ENCODE measurements at regions not wholly inside any gene's neighbourhood (a gene's known extent, or its start where the extent isn't known, plus 50 kb on each side); places are given as distances from the start of the nearest gene placed in this dataset.

DNA sequence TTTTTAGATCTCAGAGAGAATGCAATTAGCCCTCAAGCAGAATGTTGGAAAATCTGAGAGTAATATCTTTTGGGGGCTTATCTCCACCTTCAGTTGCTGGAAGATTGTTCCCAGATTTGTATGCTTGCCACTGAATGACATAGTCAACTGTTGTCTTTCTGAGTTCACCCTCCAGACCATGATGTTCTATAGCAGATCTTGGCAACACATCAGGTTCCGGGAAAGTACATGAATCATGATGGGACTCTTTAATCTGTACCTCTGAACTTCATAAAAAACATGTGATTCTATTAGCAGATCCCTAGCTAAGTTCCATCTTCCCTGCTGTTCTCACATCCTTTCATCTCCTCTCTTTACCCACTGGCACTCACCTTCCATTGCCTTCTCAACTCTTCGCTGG is 68.9 kb downstream of the PLCE1 start:
- H3K4me1 ChIP-seq, result peaks cover 0 to 13% (median 0%) of the 10 kb centered on the region in 12 donors

DNA sequence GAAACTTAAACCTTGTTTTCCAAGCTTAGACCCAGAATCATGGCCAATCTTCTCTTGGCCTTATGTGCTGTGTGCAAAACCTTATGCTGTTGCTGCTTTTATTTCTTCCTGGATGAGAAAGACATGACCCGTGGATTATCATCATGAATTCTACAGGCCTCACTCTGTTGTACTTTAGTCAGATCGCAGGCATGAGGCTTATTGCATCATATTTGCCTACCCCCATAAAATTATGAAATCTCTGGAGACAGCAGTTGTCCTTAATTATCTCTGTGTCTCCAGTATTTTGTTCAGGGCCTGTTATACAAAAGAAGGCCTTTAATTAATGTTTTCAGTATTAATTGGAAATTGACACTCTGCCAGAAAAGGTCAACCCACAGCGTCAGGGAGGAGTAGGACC is 71.6 kb downstream of the PLCE1 start:
- no peak overlapping the region for H3K27ac ChIP-seq
- H3K4me3 ChIP-seq, result no peak overlapping the region
- H3K9me3 ChIP-seq, result no peaks in the 10 kb centered on the region
- peaks cover 0 to 19% (median 0%) of the 10 kb centered on the region in 12 donors for H3K4me1 ChIP-seq
- no peak for DNase-seq
- TF ChIP-seq POLR2A (IDR thresholded peaks at IDR 0.05), result no peak
- TF ChIP-seq, protein P1, sequence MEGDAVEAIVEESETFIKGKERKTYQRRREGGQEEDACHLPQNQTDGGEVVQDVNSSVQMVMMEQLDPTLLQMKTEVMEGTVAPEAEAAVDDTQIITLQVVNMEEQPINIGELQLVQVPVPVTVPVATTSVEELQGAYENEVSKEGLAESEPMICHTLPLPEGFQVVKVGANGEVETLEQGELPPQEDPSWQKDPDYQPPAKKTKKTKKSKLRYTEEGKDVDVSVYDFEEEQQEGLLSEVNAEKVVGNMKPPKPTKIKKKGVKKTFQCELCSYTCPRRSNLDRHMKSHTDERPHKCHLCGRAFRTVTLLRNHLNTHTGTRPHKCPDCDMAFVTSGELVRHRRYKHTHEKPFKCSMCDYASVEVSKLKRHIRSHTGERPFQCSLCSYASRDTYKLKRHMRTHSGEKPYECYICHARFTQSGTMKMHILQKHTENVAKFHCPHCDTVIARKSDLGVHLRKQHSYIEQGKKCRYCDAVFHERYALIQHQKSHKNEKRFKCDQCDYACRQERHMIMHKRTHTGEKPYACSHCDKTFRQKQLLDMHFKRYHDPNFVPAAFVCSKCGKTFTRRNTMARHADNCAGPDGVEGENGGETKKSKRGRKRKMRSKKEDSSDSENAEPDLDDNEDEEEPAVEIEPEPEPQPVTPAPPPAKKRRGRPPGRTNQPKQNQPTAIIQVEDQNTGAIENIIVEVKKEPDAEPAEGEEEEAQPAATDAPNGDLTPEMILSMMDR (IDR thresholded peaks at IDR 0.05), result no peak
- H3K36me3 ChIP-seq, result no peaks in the 10 kb centered on the region
- intact Hi-C loops (cut with DNase I), result loop anchor here in 1 of 10 donors (10.0 kb wide), 1 partner anchor 151 kb away; no protein-coding TSS in a partner anchor
- no peak for ATAC-seq
- WGBS, 4 donors, result 48 to 62% (median 55%) methylated on average over 3 of the region's 3 CpGs
- no peaks in the 10 kb centered on the region for H3K27me3 ChIP-seq

More for the DNA sequence above, 68.9 kb downstream of the PLCE1 start:
- no peaks in the 10 kb centered on the region for H3K27me3 ChIP-seq
- WGBS, 4 donors, result 90 to 96% (median 92%) methylated on average over 2 of the region's 2 CpGs
- intact Hi-C loops (cut with DNase I), result loop anchor here in 1 of 10 donors (10.0 kb wide), 1 partner anchor 148 kb away; no protein-coding TSS in a partner anchor
- DNase-seq (no peak), ATAC-seq (no peak)
- no peaks in the 10 kb centered on the region for H3K9me3 ChIP-seq
- no peak overlapping the region for H3K27ac ChIP-seq
- H3K36me3 ChIP-seq, result no peaks in the 10 kb centered on the region
- TF ChIP-seq, protein P1 (IDR thresholded peaks at IDR 0.05), result no peak
- no peak for TF ChIP-seq POLR2A (IDR thresholded peaks at IDR 0.05)
- H3K4me3 ChIP-seq, result no peak overlapping the region

DNA sequence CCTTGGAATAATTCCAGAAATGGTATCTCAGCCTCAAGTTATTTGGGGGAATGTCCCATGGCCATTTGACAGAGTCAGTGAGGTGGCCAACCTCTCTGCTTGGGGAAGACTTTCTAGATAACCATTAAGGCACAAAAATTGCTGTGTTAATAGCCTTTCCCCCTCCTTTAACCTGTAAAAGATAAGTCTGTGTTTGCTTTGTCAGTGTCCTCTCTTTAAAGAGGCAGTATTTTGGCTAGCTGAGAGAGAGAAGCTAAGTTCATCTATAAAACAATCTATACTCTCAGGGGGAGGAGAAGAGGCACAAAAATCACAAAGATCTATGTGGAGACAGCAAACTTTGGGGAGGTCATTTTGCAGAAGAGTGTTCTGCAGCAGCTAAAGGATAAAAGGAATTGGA is 72.1 kb downstream of the PLCE1 start:
- ATAC-seq (no peak), DNase-seq (no peak)
- intact Hi-C loops (cut with DNase I), result loop anchor here in 1 of 10 donors (10.0 kb wide), 1 partner anchor 151 kb away; no protein-coding TSS in a partner anchor
- Histone ChIP-seq H3K27me3 (no peaks in the 10 kb centered on the region), H3K4me3 (no peak overlapping the region), H3K4me1 (peaks cover 0 to 23% (median 0%) of the 10 kb centered on the region in 12 donors), H3K27ac (no peak overlapping the region), H3K9me3 (no peaks in the 10 kb centered on the region), H3K36me3 (no peaks in the 10 kb centered on the region)
- TF ChIP-seq POLR2A (IDR thresholded peaks at IDR 0.05), result no peak
- TF ChIP-seq, protein P1 (IDR thresholded peaks at IDR 0.05), result no peak

DNA sequence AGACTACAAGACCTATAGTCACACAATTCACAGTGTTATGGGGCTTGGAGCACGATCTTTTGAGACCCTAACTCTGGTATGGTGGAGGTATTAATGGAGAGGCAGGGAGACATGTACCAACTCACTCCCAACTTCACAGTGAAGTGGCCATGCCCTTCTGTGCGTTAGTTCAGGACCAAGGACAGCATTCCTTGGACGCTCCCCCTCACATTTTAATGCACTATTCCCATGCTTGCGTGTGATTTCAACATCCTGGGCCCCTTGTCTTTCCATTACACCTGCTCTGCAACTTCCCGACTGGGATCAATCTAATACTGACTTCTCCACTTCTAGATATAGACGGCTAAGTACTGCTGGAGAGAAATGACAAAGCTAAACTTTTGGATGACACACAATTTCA is 72.7 kb downstream of the PLCE1 start:
- Histone ChIP-seq H3K27me3 (no peaks in the 10 kb centered on the region), H3K4me3 (no peak overlapping the region), H3K9me3 (no peaks in the 10 kb centered on the region), H3K4me1 (peaks cover 0 to 23% (median 0%) of the 10 kb centered on the region in 12 donors), H3K27ac (no peak overlapping the region), H3K36me3 (no peaks in the 10 kb centered on the region)
- ATAC-seq (peak; percentile 48 to 63 (median 58)), DNase-seq (peak in 1 of 5 donors; percentile 22)
- TF ChIP-seq, protein P1 (IDR thresholded peaks at IDR 0.05), result no peak
- TF ChIP-seq POLR2A (IDR thresholded peaks at IDR 0.05), result no peak
- WGBS, 4 donors, result 22 to 29% (median 25%) methylated on average over 6 of the region's 6 CpGs
- intact Hi-C loops (cut with DNase I), result loop anchor here in 1 of 10 donors (10.0 kb wide), 1 partner anchor 152 kb away; no protein-coding TSS in a partner anchor

Measured in heart left ventricle (tissue), 16 donors.